AG09309 (cell line): ENCODE measurements at regions not wholly inside any gene's neighbourhood (a gene's known extent, or its start where the extent isn't known, plus 50 kb on each side); places are given as distances from the start of the nearest gene placed in this dataset.
"Not testable (repeated sequence)": the region's sequence is repeated elsewhere in the genome, so short reads cannot be mapped to it uniquely, and the experiment has no call there.

Source experiments
- DNase-seq: peaks from one replicate; pipeline ENCODE4 v3.0.0-alpha.2; 2010; ENCODE audit warnings: low read depth
- H3K4me3 ChIP-seq: 2 replicates; pipeline ENCODE4 v1.5.1; 2011; ENCODE audit warnings: mild to moderate bottlenecking, low read depth, low read length, moderate library complexity; ENCODE audit not compliant: control insufficient read depth
- TF ChIP-seq, protein P1 (sequence below): IDR thresholded peaks from 2 replicates; pipeline ENCODE4 v1.5.1; 2011; ENCODE audit warnings: mild to moderate bottlenecking, low read depth, low read length, inconsistent platforms; ENCODE audit not compliant: insufficient read depth, control insufficient read depth; ENCODE audit errors: missing control alignments

DNA sequence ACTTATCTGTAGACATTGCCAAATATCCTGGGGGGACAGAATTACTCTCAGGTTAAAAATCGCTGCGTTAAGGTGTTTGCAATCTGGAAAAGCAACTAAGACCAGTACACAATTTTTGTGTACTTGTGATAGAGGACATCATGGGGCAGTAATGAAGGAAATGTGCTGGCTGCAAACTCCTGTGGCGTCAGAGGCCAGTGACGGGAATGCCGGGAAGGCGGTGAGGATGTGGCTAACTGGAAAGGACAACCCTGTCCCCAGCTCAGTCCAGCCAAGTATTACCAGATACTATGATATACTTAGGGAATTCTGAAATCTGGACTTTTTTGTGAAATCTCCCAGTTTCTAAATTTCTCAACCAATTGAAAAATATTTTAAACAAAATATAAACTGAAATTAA is 103.1 kb upstream of the NANOS1 start:
- DNase-seq, result no peak
- H3K4me3 ChIP-seq, result no peak overlapping the region
- TF ChIP-seq, protein P1, sequence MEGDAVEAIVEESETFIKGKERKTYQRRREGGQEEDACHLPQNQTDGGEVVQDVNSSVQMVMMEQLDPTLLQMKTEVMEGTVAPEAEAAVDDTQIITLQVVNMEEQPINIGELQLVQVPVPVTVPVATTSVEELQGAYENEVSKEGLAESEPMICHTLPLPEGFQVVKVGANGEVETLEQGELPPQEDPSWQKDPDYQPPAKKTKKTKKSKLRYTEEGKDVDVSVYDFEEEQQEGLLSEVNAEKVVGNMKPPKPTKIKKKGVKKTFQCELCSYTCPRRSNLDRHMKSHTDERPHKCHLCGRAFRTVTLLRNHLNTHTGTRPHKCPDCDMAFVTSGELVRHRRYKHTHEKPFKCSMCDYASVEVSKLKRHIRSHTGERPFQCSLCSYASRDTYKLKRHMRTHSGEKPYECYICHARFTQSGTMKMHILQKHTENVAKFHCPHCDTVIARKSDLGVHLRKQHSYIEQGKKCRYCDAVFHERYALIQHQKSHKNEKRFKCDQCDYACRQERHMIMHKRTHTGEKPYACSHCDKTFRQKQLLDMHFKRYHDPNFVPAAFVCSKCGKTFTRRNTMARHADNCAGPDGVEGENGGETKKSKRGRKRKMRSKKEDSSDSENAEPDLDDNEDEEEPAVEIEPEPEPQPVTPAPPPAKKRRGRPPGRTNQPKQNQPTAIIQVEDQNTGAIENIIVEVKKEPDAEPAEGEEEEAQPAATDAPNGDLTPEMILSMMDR, result no peak

DNA sequence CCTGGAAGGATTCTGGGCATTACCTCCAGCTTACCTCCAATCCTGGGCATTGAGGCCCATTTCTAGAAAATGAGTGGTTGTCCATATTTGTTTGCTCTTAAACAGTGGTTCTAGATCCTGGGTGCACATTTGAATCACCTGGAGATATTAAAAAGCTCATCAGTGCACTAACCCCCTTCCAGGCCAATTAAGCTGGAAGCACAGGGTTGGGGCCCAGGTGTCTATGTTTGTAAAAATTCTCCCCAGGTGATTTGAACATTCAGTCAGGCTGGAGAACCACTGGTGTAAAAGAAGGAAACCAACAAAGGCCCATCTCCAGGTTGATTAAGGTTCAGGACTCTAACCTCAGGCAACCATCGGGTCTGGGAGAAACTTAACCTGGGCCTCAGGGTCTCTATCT is 102.6 kb upstream of the NANOS1 start:
- TF ChIP-seq, protein P1, result no peak
- DNase-seq, result no peak
- no peak overlapping the region for H3K4me3 ChIP-seq

DNA sequence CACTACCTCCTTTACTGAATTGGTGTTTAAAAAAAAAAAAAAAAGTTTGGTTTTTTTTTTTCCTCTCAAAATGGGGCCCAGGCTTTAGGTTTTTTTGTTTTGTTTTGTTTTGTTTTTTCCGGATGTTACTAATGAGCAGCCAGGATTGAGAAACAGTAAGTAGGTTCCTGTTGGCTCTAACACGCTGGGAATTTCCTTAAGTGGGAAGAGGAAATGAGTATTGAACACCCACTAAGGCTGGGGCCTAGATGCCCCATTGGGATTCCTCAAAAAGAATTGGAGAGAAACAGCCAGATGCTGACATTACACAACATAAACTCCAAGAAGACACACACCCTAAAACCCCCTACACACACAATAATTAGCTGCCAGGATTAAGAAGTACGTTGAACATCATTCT is 102.2 kb upstream of the NANOS1 start:
- TF ChIP-seq, protein P1, result no peak
- DNase-seq, result no peak
- H3K4me3 ChIP-seq, result no peak overlapping the region

DNA sequence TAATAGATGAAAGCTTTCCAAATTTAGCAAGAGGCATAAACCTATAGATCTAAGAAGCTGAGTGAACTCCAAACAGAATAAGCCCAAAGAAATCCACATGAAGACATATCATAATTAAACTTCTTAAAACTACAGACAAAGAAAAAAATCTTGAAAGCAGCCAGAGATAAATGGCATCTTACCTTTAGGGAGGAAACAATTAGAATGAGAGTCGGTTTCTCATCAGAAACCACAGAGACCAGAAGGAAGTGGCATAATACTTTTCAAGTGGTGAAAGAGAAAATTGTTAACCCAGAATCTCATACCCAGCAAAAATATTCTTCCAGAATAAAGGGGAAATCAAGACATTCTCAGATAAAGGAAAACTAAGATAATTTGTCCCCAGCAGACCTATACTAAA is 98.9 kb upstream of the NANOS1 start:
- H3K4me3 ChIP-seq, result no peak overlapping the region
- DNase-seq, result no peak
- TF ChIP-seq, protein P1, result no peak

DNA sequence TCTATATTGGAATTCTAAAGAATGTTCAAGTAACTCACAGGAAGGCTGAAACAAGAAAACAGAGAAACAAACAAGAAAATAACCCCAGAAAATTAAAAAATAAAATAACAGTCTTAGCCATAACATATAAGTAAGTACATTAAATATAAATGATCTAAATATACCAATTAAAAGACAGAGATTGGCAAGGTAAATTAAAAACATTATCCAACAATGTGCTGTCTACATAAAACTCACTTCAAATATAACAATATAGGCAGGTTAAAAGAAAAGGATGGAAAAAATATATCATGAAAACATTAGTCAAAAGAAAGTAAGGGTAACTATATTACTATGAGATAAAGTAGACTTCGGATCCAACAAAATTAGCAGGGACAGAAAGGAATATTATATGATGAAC is 98.1 kb upstream of the NANOS1 start:
- DNase-seq, result no peak
- TF ChIP-seq, protein P1, result no peak
- H3K4me3 ChIP-seq, result no peak overlapping the region

DNA sequence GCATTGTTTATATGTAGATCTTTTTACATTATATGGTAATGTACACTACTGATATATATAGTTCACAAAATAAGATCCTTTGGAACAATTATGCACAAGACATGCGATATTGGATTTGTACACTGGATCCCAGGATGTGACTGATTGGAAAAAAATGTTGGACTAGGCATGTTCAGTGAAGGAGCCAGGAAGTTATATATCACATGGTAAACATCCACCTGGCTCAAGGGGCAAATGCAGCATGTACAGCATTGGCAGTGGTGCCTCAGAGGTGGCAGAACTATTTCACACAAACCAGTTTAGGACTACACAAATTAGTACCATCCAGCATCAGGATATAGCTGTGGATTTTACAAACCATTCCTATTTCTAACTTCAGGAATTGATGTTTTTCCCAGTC is 97.4 kb upstream of the NANOS1 start:
- DNase-seq, result not testable (repeated sequence)

DNA sequence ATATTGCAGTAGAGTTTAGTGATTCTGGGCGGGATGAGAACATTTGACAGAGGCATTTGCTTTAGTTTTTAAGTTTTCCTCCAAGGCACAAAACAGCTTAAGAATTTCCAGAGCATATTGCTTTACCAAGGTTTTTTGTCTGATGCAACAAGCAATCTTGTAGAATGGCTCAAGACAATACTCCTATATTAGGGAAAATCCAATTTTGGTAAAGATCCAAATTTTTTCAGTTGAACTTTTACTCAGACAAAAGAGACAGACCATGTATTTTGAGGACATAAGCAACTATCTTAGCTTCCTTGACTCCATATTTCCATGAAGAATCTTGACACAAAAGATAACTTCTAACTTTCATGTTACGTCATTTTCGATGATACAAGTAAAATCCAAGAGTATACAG is 92.3 kb upstream of the NANOS1 start:
- DNase-seq, result no peak
- no peak overlapping the region for H3K4me3 ChIP-seq
- TF ChIP-seq, protein P1, result no peak

More for the DNA sequence above, 97.4 kb upstream of the NANOS1 start:
- H3K4me3 ChIP-seq, result not testable (repeated sequence)
